Psoas muscle (tissue), 7 donors: ENCODE measurements at regions not wholly inside any gene's neighbourhood (a gene's known extent, or its start where the extent isn't known, plus 50 kb on each side); places are given as distances from the start of the nearest gene placed in this dataset.
"Not testable (repeated sequence)": the region's sequence is repeated elsewhere in the genome, so short reads cannot be mapped to it uniquely, and the experiment has no call there.

Source experiments
- ATAC-seq, 4 donors: fragments of 200-7000 bp; cut with Tn5 transposase; one replicate each; pipeline ENCODE4 v1.9.1; 2020; ENCODE audit warnings: moderate library complexity in 3 of 4, mild to moderate bottlenecking in 2 of 4
- DNase-seq, 2 donors: peaks; one replicate each; pipeline ENCODE4 v3.0.0-alpha.2; 2020
- H3K27ac ChIP-seq: fragments of 200-600 bp; one replicate; pipeline ENCODE4 v1.8.0; 2022
- H3K27me3 ChIP-seq, 3 donors: fragments of 200-600 bp in 1 of 3; one replicate each; pipeline versions ENCODE4 v1.6.1 to v1.8.0; 2013 to 2022; ENCODE audit warnings: low read length in 2 of 3, mild to moderate bottlenecking in 2 of 3, moderate library complexity in 1 of 3; ENCODE audit not compliant: insufficient read depth in 3 of 3
- H3K36me3 ChIP-seq, 2 donors: fragments of 200-600 bp in 1 of 2; one replicate each; pipeline versions ENCODE4 v1.6.1 to v1.8.0; 2013 to 2022; ENCODE audit warnings: low read depth in 1 of 2, mild to moderate bottlenecking in 1 of 2, moderate library complexity in 1 of 2; ENCODE audit not compliant: insufficient read depth in 1 of 2
- H3K4me1 ChIP-seq: fragments of 200-600 bp; one replicate; pipeline ENCODE4 v1.8.0; 2022
- H3K4me3 ChIP-seq: fragments of 200-600 bp; one replicate; pipeline ENCODE4 v1.8.0; 2022; ENCODE audit warnings: mild to moderate bottlenecking
- H3K9me3 ChIP-seq: fragments of 200-600 bp; one replicate; pipeline ENCODE4 v1.8.0; 2022
- CTCF ChIP-seq: fragments of 200-600 bp; IDR thresholded peaks from one replicate; pipeline ENCODE4 v1.8.0; 2022; ENCODE audit warnings: antibody characterized with exemption
- WGBS, 3 donors: extraction: QIAGEN DNeasy Blood & Tissue Kit; methylation state at CpG; one replicate each; pipeline versions ENCODE4 v1.1.6 to v1.1.7; 2013; 5-methylcytosine and 5-hydroxymethylcytosine counted together
- intact Hi-C, 2 donors: fragments of 100-400 bp; cut with DNase I; formaldehyde crosslinking; loops; one replicate each; pipeline versions ENCODE4 v1.11.0 to v1.14.2; 2022
- donor health status: healthy with polysubstance abuse.
- donor health status: DM: no; HTN: no; CAD: no; lungs with moderate emphysema.
- donor health status: Bipolar disorder and iron deficiency.
- donor health status: healthy.
- donor health status: DM: yes; HTN: yes; CAD: no.
- donor health status: DM: no; HTN: no; CAD: no.
- donor health status: DM: yes; HTN: yes; CAD: no.

GRCh38 chrX:109140463-109140862, 341.4 kb downstream of the GUCY2F start:
- DNase-seq (no peak), ATAC-seq (no peak)
- peaks cover 15% of the 10 kb centered on the region for H3K9me3 ChIP-seq
- no peaks in the 10 kb centered on the region for H3K36me3 ChIP-seq
- intact Hi-C loops, result no loop called here
- H3K27me3 ChIP-seq, result no peaks in the 10 kb centered on the region
- no peak for TF ChIP-seq CTCF
- no peak overlapping the region for H3K27ac ChIP-seq
- no peak overlapping the region for H3K4me3 ChIP-seq
- H3K4me1 ChIP-seq, result no peaks in the 10 kb centered on the region

GRCh38 chrX:109134777-109135176, 347.1 kb downstream of the GUCY2F start:
- ATAC-seq (no peak), DNase-seq (no peak)
- Histone ChIP-seq H3K4me1 (no peaks in the 10 kb centered on the region), H3K9me3 (peaks cover 14% of the 10 kb centered on the region), H3K36me3 (no peaks in the 10 kb centered on the region), H3K4me3 (no peak overlapping the region), H3K27me3 (no peaks in the 10 kb centered on the region), H3K27ac (no peak overlapping the region)
- intact Hi-C loops, result no loop called here
- TF ChIP-seq CTCF, result no peak

GRCh38 chrX:109125304-109125703, 356.6 kb downstream of the GUCY2F start:
- Histone ChIP-seq H3K36me3 (no peaks in the 10 kb centered on the region), H3K4me1 (no peaks in the 10 kb centered on the region), H3K9me3 (no peaks in the 10 kb centered on the region), H3K27me3 (no peaks in the 10 kb centered on the region), H3K4me3 (no peak overlapping the region), H3K27ac (no peak overlapping the region)
- WGBS, 3 donors, result 68 to 86% (median 84%) methylated on average over 3 of the region's 3 CpGs
- ATAC-seq (no peak), DNase-seq (no peak)
- no peak for TF ChIP-seq CTCF
- intact Hi-C loops, result no loop called here

- H3K4me1 ChIP-seq, result no peaks in the 10 kb centered on the region
- H3K36me3 ChIP-seq, result no peaks in the 10 kb centered on the region
- H3K27me3 ChIP-seq, result no peaks in the 10 kb centered on the region
- no peak for DNase-seq
- intact Hi-C loops, result no loop called here
- H3K27ac ChIP-seq, result no peak overlapping the region
- 79 to 84% (median 80%) methylated on average over 4 of the region's 4 CpGs for WGBS, 3 donors
- no peak for ATAC-seq
- no peak overlapping the region for H3K4me3 ChIP-seq
- peaks cover 4% of the 10 kb centered on the region for H3K9me3 ChIP-seq
- TF ChIP-seq CTCF, result no peak
Observed at GRCh38 chrX:109089359-109089758, 353.0 kb upstream of the IRS4 start.

- 63 to 73% (median 65%) methylated on average over 1 of the region's 1 CpG for WGBS, 3 donors
- no peak for ATAC-seq
- Histone ChIP-seq H3K27ac (no peak overlapping the region), H3K4me3 (no peak overlapping the region), H3K27me3 (peaks cover 0 to 6% (median 0%) of the 10 kb centered on the region in 3 donors), H3K36me3 (no peaks in the 10 kb centered on the region), H3K9me3 (peaks cover 14% of the 10 kb centered on the region), H3K4me1 (no peaks in the 10 kb centered on the region)
- no peak for DNase-seq
- no peak for TF ChIP-seq CTCF
- intact Hi-C loops, result no loop called here
Observed at GRCh38 chrX:109077788-109078187, 341.4 kb upstream of the IRS4 start.

GRCh38 chrX:109054181-109054581, 317.8 kb upstream of the IRS4 start:
- WGBS, 3 donors, result 73 to 86% (median 79%) methylated on average over 22 to 27 of the region's 27 CpGs
- H3K27ac ChIP-seq, H3K4me1 ChIP-seq, H3K9me3 ChIP-seq, H3K36me3 ChIP-seq, H3K27me3 ChIP-seq, DNase-seq, H3K4me3 ChIP-seq, ATAC-seq, intact Hi-C loops: not testable (repeated sequence)
